ENCODE measurements at regions not wholly inside any gene's neighbourhood (a gene's known extent, or its start where the extent isn't known, plus 50 kb on each side); places are given as distances from the start of the nearest gene placed in this dataset.
A peak's percentile ranks its signal among the peaks of the same experiment; 100 is the strongest.

DNA sequence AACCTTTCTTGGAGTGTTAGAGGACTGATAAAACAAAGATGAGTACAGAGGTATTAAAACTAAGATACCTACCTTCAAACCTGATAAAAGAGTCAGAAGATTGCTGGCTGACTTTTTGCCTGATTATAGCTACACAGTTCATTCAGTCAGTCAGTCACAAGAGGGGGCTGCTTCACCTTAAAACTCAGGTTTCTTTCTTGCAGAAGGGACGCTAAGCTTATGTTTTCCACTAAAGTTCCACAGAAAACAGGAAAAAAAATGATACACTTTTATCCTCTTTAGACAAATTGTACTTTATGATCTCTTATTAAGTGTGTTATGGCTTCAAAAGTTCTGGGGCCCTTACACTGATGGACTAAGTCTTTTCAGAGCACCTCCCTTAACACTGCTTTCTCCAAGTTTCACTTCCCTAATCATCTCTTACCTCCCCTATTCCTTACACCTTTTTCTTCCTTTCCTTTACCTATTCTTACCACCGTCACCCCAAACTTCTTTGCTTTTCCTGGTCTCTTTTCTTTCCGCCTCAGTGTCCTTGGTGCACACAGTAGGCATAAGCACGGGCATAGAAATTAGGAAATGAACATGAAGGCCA is 448.7 kb upstream of the OR4E1 start:
- no peak overlapping the region for H3K9ac ChIP-seq (ENCODE audit: low read length)
- ChIA-PET CTCF (interaction anchor here (1.0 to 2.6 kb wide), 11 partner anchors 10 to 255 kb away, joined by 3 to 15 read pairs (median 5); no protein-coding TSS in a partner anchor), RAD21 (ENCODE audit: low non-redundant PET in 1 of 2, low total read pairs in 2 of 2, uncharacterized antibody in 2 of 2, unreplicated experiment in 2 of 2) (no interaction called here), POLR2A (interaction anchor here (0.9 kb wide), 1 partner anchor 78 kb away, joined by 3 read pairs; no protein-coding TSS in a partner anchor)
- no peak for ATAC-seq
- H2AFZ ChIP-seq (ENCODE audit: low read depth, low read length, poor library complexity, severe bottlenecking) = no peak overlapping the region
- H3K27me3 ChIP-seq (ENCODE audit: insufficient read depth, low read length) = peaks cover 27% of the 10 kb centered on the region
- H3K79me2 ChIP-seq (ENCODE audit: insufficient read depth, low read length) = no peaks in the 10 kb centered on the region
- no peak overlapping the region for H3K4me2 ChIP-seq (ENCODE audit: low read length)
- BruUV-seq (replicated peaks) = no TSS peak
- no peaks in the 10 kb centered on the region for H3K9me2 ChIP-seq (ENCODE audit: insufficient read depth)
- H3K4me1 ChIP-seq (ENCODE audit: control insufficient read depth in 1 of 2, insufficient read depth in 2 of 2, low read length in 2 of 2) = no peaks in the 10 kb centered on the region
- no peak overlapping the region for H3K27ac ChIP-seq (ENCODE audit: low read depth, low read length)
- no peaks in the 10 kb centered on the region for H4K20me1 ChIP-seq (ENCODE audit: insufficient read depth)
- no peaks in the 10 kb centered on the region for H3K36me3 ChIP-seq (ENCODE audit: control insufficient read depth in 1 of 2, insufficient read depth in 2 of 2, low read length in 2 of 2)
- intact Hi-C loops (cut with micrococcal nuclease) = no loop called here
- H3K4me3 ChIP-seq (replicated peaks in 1 of 2; ENCODE audit: low read depth in 1 of 2, low read length in 2 of 2) = no peak overlapping the region
- no peak for DNase-seq (ENCODE audit: low read depth, low spot score)
- H3K9me3 ChIP-seq (ENCODE audit: control insufficient read depth in 1 of 2, insufficient read depth in 1 of 2, low read depth in 1 of 2, low read length in 2 of 2) = no peaks in the 10 kb centered on the region
- TF ChIP-seq ZNF274 (IDR thresholded peaks at IDR 0.05; ENCODE audit: low read depth, low read length) = no peak
- no peak for TF ChIP-seq FOSL1 (IDR thresholded peaks at IDR 0.05; ENCODE audit: low read depth)
- TF ChIP-seq SP1 (IDR thresholded peaks at IDR 0.05; ENCODE audit: low read depth) = no peak
- TF ChIP-seq SRF (IDR thresholded peaks at IDR 0.05; ENCODE audit: low read depth) = no peak
- TF ChIP-seq, protein P1, sequence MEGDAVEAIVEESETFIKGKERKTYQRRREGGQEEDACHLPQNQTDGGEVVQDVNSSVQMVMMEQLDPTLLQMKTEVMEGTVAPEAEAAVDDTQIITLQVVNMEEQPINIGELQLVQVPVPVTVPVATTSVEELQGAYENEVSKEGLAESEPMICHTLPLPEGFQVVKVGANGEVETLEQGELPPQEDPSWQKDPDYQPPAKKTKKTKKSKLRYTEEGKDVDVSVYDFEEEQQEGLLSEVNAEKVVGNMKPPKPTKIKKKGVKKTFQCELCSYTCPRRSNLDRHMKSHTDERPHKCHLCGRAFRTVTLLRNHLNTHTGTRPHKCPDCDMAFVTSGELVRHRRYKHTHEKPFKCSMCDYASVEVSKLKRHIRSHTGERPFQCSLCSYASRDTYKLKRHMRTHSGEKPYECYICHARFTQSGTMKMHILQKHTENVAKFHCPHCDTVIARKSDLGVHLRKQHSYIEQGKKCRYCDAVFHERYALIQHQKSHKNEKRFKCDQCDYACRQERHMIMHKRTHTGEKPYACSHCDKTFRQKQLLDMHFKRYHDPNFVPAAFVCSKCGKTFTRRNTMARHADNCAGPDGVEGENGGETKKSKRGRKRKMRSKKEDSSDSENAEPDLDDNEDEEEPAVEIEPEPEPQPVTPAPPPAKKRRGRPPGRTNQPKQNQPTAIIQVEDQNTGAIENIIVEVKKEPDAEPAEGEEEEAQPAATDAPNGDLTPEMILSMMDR (IDR thresholded peaks at IDR 0.05 in 2 of 3, conservative IDR thresholded peaks at IDR 0.05 in 1 of 3; ENCODE audit: borderline replicate concordance in 1 of 3, insufficient read depth in 1 of 3, low read depth in 2 of 3, low read length in 2 of 3) = peak in 2 of 3 experiments; percentile 19 to 28; a peak in 3 of 6 replicates
- TF ChIP-seq TCF7L2 (IDR thresholded peaks at IDR 0.05; ENCODE audit: borderline replicate concordance, extremely low read depth, insufficient read depth, insufficient read length) = no peak
- TF ChIP-seq EGR1 (IDR thresholded peaks at IDR 0.05; ENCODE audit: low read depth) = no peak
- TF ChIP-seq SIN3A (IDR thresholded peaks at IDR 0.05; ENCODE audit: low read depth) = no peak
- no peak for TF ChIP-seq POLR2AphosphoS5 (IDR thresholded peaks at IDR 0.05; ENCODE audit: low read depth, low read length)
- 0 out of 2 replicates have a peak, but pooled peaks have one; percentile 10 for TF ChIP-seq RAD21 (IDR thresholded peaks at IDR 0.05; ENCODE audit: low read depth)
